CD14-positive monocyte (primary cell): ENCODE measurements at regions not wholly inside any gene's neighbourhood (a gene's known extent, or its start where the extent isn't known, plus 50 kb on each side); places are given as distances from the start of the nearest gene placed in this dataset.

ENCODE experiments used
- DNase-seq, 3 donors: peaks; one replicate each; pipeline ENCODE4 v3.0.0-alpha.2; 2011 to 2022
- H2AFZ ChIP-seq: 2 replicates; pipeline ENCODE4 v1.6.0; 2012; ENCODE audit warnings: mild to moderate bottlenecking, low read depth, low read length, inconsistent platforms; ENCODE audit not compliant: insufficient read depth, poor library complexity, severe bottlenecking
- H3K27ac ChIP-seq, 2 donors: 1 replicate in 1 of 2; 2 replicates in 1 of 2; pipeline ENCODE4 v1.5.1; 2012 to 2013; ENCODE audit warnings: low read length in 2 of 2, control low read depth in 1 of 2, inconsistent platforms in 1 of 2, low read depth in 1 of 2, mild to moderate bottlenecking in 1 of 2
- H3K27me3 ChIP-seq, 2 donors: one replicate each; pipeline versions ENCODE4 v1.6.0 to v1.6.1; 2011 to 2013; ENCODE audit warnings: low read length in 2 of 2; ENCODE audit not compliant: control insufficient read depth in 2 of 2, insufficient read depth in 2 of 2
- H3K36me3 ChIP-seq, 2 donors: replicated peaks in 1 of 2; 1 replicate in 1 of 2; 2 replicates in 1 of 2; pipeline versions ENCODE4 v1.5.1 to v1.6.1; 2012 to 2013; ENCODE audit warnings: low read length in 2 of 2, control low read depth in 1 of 2, inconsistent platforms in 1 of 2, mild to moderate bottlenecking in 1 of 2; ENCODE audit not compliant: insufficient read depth in 2 of 2, control insufficient read depth in 1 of 2
- H3K4me1 ChIP-seq, 2 donors: 1 replicate in 1 of 2; 2 replicates in 1 of 2; pipeline versions ENCODE4 v1.5.1 to v1.6.1; 2012 to 2013; ENCODE audit warnings: low read length in 2 of 2, control low read depth in 1 of 2, inconsistent platforms in 1 of 2, mild to moderate bottlenecking in 1 of 2, moderate library complexity in 1 of 2; ENCODE audit not compliant: insufficient read depth in 2 of 2, control insufficient read depth in 1 of 2
- H3K4me2 ChIP-seq: replicated peaks from 2 replicates; pipeline ENCODE3; 2012; ENCODE audit warnings: low read length, moderate library complexity, mild to moderate bottlenecking; ENCODE audit not compliant: poor library complexity, severe bottlenecking; ENCODE audit errors: extremely low read depth
- H3K4me3 ChIP-seq, 3 experiments: fragments of 200-600 bp in 1 of 3; sonication (generic) in 1 of 3; replicated peaks in 1 of 3; 1 replicate in 2 of 3; 2 replicates in 1 of 3; pipeline ENCODE4 v1.5.1; 2011 to 2013; ENCODE audit warnings: low read length in 3 of 3, mild to moderate bottlenecking in 3 of 3, control low read depth in 2 of 3, low read depth in 2 of 3, inconsistent platforms in 1 of 3, moderate library complexity in 1 of 3
- H3K79me2 ChIP-seq: 2 replicates; pipeline ENCODE4 v1.6.0; 2012; ENCODE audit warnings: mild to moderate bottlenecking, control low read depth, inconsistent platforms, low read length, moderate library complexity; ENCODE audit not compliant: insufficient read depth
- H3K9ac ChIP-seq: 2 replicates; pipeline ENCODE4 v1.6.0; 2017; ENCODE audit warnings: low read length, mild to moderate bottlenecking; ENCODE audit not compliant: insufficient read depth, poor library complexity, severe bottlenecking
- H3K9me3 ChIP-seq, 2 donors: replicated peaks in 1 of 2; 1 replicate in 1 of 2; 2 replicates in 1 of 2; pipeline versions ENCODE4 v1.5.1 to v1.6.1; 2012 to 2013; ENCODE audit warnings: low read length in 2 of 2, control low read depth in 1 of 2; ENCODE audit not compliant: control insufficient read depth in 1 of 2, insufficient read depth in 1 of 2
- H4K20me1 ChIP-seq: 2 replicates; pipeline ENCODE4 v1.6.0; 2012; ENCODE audit warnings: mild to moderate bottlenecking, low read length, control low read depth, moderate library complexity; ENCODE audit not compliant: insufficient read depth
- H3K27ac Mint-ChIP-seq, 7 donors: one replicate each; pipeline ENCODE4 v1.8.0; 2020; ENCODE audit warnings: mild to moderate bottlenecking in 7 of 7, mixed read lengths in 7 of 7, moderate library complexity in 6 of 7, inconsistent platforms in 2 of 7
- H3K27me3 Mint-ChIP-seq, 3 donors: one replicate each; pipeline ENCODE4 v1.8.0; 2021 to 2022; ENCODE audit warnings: low read depth in 3 of 3, mild to moderate bottlenecking in 3 of 3, mixed read lengths in 3 of 3, moderate library complexity in 3 of 3, inconsistent platforms in 1 of 3
- H3K36me3 Mint-ChIP-seq, 2 donors: one replicate each; pipeline ENCODE4 v1.8.0; 2020; ENCODE audit warnings: mixed read lengths in 2 of 2, inconsistent platforms in 1 of 2, mild to moderate bottlenecking in 1 of 2
- H3K4me1 Mint-ChIP-seq: one replicate; pipeline ENCODE4 v1.8.0; 2020; ENCODE audit warnings: mild to moderate bottlenecking, mixed read lengths
- H3K4me3 Mint-ChIP-seq, 2 donors: one replicate each; pipeline ENCODE4 v1.8.0; 2020; ENCODE audit warnings: mild to moderate bottlenecking in 2 of 2, mixed read lengths in 2 of 2, moderate library complexity in 1 of 2
- H3K9me3 Mint-ChIP-seq, 7 donors: one replicate each; pipeline ENCODE4 v1.8.0; 2020 to 2022; ENCODE audit warnings: mixed read lengths in 7 of 7, mild to moderate bottlenecking in 6 of 7, moderate library complexity in 6 of 7, inconsistent platforms in 2 of 7
- WGBS: methylation state at CpG from one replicate; pipeline ENCODE4 v1.1.5; 2013; ENCODE audit warnings: missing lambda C conversion rate; ENCODE audit not compliant: insufficient coverage; 5-methylcytosine and 5-hydroxymethylcytosine counted together
- intact Hi-C, 2 donors: fragments of 100-400 bp; cut with micrococcal nuclease; formaldehyde crosslinking; loops; one replicate each; pipeline versions ENCODE4 v1.15.0 to v1.15.1; 2023
- TF ChIP-seq, protein P1 (sequence below): fragments of 200-600 bp; IDR thresholded peaks from one replicate; pipeline ENCODE4 v1.8.0; 2022; ENCODE audit warnings: antibody characterized with exemption, mild to moderate bottlenecking

- Histone ChIP-seq H3K4me2 (no peak overlapping the region), H3K9ac (no peak overlapping the region), H3K4me1 (no peaks in the 10 kb centered on the region), H3K36me3 (no peaks in the 10 kb centered on the region), H3K4me3 (no peak overlapping the region), H3K9me3 (peaks cover 13% of the 10 kb centered on the region in 2 donors), H3K27ac (no peak overlapping the region), H3K79me2 (no peaks in the 10 kb centered on the region), H3K27me3 (no peaks in the 10 kb centered on the region), H4K20me1 (no peaks in the 10 kb centered on the region), H2AFZ (no peak overlapping the region)
- Mint-ChIP-seq H3K9me3 (peaks cover 12 to 30% (median 18%) of the 10 kb centered on the region in 7 donors), H3K36me3 (peaks cover 4 to 8% of the 10 kb centered on the region in 2 donors), H3K4me1 (peaks cover 5% of the 10 kb centered on the region), H3K4me3 (no peak overlapping the region), H3K27ac (no peak overlapping the region), H3K27me3 (peaks cover 0 to 1% (median 0%) of the 10 kb centered on the region in 3 donors)
- WGBS: 67% methylated on average over 3 of the region's 3 CpGs
- intact Hi-C loops: no loop called here
- TF ChIP-seq, protein P1, sequence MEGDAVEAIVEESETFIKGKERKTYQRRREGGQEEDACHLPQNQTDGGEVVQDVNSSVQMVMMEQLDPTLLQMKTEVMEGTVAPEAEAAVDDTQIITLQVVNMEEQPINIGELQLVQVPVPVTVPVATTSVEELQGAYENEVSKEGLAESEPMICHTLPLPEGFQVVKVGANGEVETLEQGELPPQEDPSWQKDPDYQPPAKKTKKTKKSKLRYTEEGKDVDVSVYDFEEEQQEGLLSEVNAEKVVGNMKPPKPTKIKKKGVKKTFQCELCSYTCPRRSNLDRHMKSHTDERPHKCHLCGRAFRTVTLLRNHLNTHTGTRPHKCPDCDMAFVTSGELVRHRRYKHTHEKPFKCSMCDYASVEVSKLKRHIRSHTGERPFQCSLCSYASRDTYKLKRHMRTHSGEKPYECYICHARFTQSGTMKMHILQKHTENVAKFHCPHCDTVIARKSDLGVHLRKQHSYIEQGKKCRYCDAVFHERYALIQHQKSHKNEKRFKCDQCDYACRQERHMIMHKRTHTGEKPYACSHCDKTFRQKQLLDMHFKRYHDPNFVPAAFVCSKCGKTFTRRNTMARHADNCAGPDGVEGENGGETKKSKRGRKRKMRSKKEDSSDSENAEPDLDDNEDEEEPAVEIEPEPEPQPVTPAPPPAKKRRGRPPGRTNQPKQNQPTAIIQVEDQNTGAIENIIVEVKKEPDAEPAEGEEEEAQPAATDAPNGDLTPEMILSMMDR: no peak
- DNase-seq: no peak
These were observed 364.3 kb downstream of the KCNRG start for GRCh38 chr13:50379584-50379983.

GRCh38 chr13:50380905-50381304 lies 365.7 kb downstream of the KCNRG start:
- no peak overlapping the region for H3K9ac ChIP-seq
- H3K9me3 Mint-ChIP-seq: peaks cover 12 to 30% (median 18%) of the 10 kb centered on the region in 7 donors
- H3K27ac ChIP-seq: no peak overlapping the region
- no peaks in the 10 kb centered on the region for H4K20me1 ChIP-seq
- H3K4me2 ChIP-seq: no peak overlapping the region
- no peak overlapping the region for H3K27ac Mint-ChIP-seq
- peaks cover under 1% of the 10 kb centered on the region for H3K4me1 Mint-ChIP-seq
- H3K4me3 ChIP-seq: no peak overlapping the region
- no peak overlapping the region for H2AFZ ChIP-seq
- peaks cover 13% of the 10 kb centered on the region in 2 donors for H3K9me3 ChIP-seq
- H3K79me2 ChIP-seq: no peaks in the 10 kb centered on the region
- H3K27me3 ChIP-seq: no peaks in the 10 kb centered on the region
- no peaks in the 10 kb centered on the region for H3K27me3 Mint-ChIP-seq
- intact Hi-C loops: no loop called here
- no peaks in the 10 kb centered on the region for H3K36me3 ChIP-seq
- H3K36me3 Mint-ChIP-seq: peaks cover 4 to 8% of the 10 kb centered on the region in 2 donors
- H3K4me3 Mint-ChIP-seq: no peak overlapping the region
- H3K4me1 ChIP-seq: no peaks in the 10 kb centered on the region
- no peak for DNase-seq
- TF ChIP-seq, protein P1: no peak
